Neural crest cell (in vitro differentiated cells): ENCODE measurements at regions not wholly inside any gene's neighbourhood (a gene's known extent, or its start where the extent isn't known, plus 50 kb on each side); places are given as distances from the start of the nearest gene placed in this dataset.

ENCODE experiments used
- DNase-seq: peaks from one replicate; pipeline ENCODE4 v3.0.0; 2021; ENCODE audit warnings: low read depth, mixed read lengths, low spot score
- H3K27ac Mint-ChIP-seq: one replicate; pipeline ENCODE4 v1.8.0; 2021; ENCODE audit warnings: mild to moderate bottlenecking, mixed read lengths; ENCODE audit not compliant: unreplicated experiment
- H3K27me3 Mint-ChIP-seq: 2 replicates; pipeline ENCODE4 v1.8.0; 2021; ENCODE audit warnings: low read depth, mild to moderate bottlenecking, mixed read lengths
- H3K36me3 Mint-ChIP-seq: 2 replicates; pipeline ENCODE4 v1.8.0; 2021; ENCODE audit warnings: low read depth, mild to moderate bottlenecking, mixed read lengths
- H3K4me1 Mint-ChIP-seq: 2 replicates; pipeline ENCODE4 v1.8.0; 2021; ENCODE audit warnings: mixed read lengths
- H3K4me3 Mint-ChIP-seq: one replicate; pipeline ENCODE4 v1.8.0; 2021; ENCODE audit warnings: mild to moderate bottlenecking, mixed read lengths
- H3K9me3 Mint-ChIP-seq: 2 replicates; pipeline ENCODE4 v1.8.0; 2021; ENCODE audit warnings: mixed read lengths
- TF ChIP-seq, protein P1 (sequence below): fragments of 200-600 bp; sonication (generic); conservative IDR thresholded peaks from 2 replicates; pipeline ENCODE4 v1.5.0; 2021; ENCODE audit warnings: antibody characterized with exemption, mild to moderate bottlenecking

DNA sequence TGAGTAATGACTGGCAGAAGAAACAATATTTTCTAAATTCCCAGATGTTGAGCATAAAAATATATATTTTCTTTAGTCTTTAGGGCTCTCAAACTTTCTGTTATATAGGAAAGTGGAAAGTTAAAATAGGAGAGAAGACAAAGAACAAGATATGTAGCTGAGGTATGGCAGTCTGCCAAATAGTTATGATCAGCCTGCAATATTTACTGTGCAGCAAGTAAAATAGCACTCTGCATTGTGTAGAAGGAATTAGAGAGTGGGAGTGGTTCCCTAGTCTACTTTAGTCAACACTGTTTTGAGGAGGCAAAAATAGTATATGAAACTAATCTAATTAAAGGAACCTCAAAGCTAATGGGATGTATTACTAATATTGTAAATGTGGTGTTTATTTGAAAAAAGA lies 978.1 kb upstream of the ALCAM start:
- Mint-ChIP-seq H3K9me3 (peaks cover 6% of the 10 kb centered on the region), H3K27ac (no peak overlapping the region), H3K27me3 (no peaks in the 10 kb centered on the region), H3K4me1 (no peaks in the 10 kb centered on the region), H3K4me3 (no peak overlapping the region), H3K36me3 (no peaks in the 10 kb centered on the region)
- TF ChIP-seq, protein P1, sequence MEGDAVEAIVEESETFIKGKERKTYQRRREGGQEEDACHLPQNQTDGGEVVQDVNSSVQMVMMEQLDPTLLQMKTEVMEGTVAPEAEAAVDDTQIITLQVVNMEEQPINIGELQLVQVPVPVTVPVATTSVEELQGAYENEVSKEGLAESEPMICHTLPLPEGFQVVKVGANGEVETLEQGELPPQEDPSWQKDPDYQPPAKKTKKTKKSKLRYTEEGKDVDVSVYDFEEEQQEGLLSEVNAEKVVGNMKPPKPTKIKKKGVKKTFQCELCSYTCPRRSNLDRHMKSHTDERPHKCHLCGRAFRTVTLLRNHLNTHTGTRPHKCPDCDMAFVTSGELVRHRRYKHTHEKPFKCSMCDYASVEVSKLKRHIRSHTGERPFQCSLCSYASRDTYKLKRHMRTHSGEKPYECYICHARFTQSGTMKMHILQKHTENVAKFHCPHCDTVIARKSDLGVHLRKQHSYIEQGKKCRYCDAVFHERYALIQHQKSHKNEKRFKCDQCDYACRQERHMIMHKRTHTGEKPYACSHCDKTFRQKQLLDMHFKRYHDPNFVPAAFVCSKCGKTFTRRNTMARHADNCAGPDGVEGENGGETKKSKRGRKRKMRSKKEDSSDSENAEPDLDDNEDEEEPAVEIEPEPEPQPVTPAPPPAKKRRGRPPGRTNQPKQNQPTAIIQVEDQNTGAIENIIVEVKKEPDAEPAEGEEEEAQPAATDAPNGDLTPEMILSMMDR: no peak
- DNase-seq: no peak

DNA sequence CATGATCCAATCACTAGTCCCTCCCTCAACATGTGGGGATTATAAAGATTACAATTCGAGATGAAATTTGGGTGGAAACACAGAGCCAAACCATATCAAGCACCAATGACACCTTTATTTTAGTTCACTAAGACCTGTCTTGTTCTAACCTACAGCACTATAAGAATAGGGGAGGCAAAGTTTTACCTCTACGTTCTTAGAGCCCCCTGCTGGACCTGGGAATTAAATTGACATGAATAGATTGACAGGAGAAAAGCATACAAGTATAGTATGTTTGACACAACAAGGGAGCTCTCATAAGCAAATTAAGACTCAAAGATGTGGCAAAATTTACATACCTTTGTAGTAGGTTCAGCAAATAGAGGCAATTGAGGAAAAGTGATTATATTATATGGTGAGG lies 974.4 kb upstream of the ALCAM start:
- Mint-ChIP-seq H3K9me3 (peaks cover 4% of the 10 kb centered on the region), H3K4me3 (no peak overlapping the region), H3K36me3 (no peaks in the 10 kb centered on the region), H3K4me1 (no peaks in the 10 kb centered on the region), H3K27ac (no peak overlapping the region), H3K27me3 (no peaks in the 10 kb centered on the region)
- no peak for DNase-seq
- TF ChIP-seq, protein P1: no peak

DNA sequence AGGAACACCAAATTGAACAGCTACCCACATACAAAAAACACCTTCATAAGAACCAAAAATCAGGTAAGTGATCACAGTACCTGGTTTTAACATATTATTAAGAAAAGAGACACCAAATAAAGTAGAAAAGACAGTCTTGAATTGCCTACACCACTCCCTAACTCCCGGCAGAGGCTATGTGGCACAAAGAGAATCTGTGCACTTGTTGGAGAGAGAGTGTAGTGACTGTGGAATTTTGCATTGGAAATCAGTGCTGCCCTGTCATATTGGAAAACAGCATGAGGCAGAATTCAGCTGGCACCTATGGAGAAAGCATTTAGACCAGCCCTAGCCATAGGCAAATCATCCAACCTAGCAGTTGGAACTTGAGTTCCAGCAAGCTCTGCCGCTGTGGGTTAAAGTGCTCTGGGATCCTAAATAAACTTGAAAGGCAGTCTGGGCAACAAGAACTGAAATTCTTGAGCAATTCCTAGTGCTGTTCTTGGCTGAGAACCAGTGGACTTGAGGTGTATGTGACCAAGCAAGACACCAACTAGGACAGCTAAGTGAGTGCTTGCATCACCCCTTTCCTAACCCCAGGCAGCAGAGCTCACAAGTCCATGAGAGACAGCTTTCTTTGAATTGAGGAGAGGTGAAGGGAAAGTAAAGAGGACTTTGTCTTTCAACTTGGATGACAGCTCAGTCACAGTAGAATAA lies 969.6 kb upstream of the ALCAM start:
- no peaks in the 10 kb centered on the region for H3K27me3 Mint-ChIP-seq
- peaks cover 17% of the 10 kb centered on the region for H3K9me3 Mint-ChIP-seq
- DNase-seq: no peak
- H3K4me3 Mint-ChIP-seq: no peak overlapping the region
- TF ChIP-seq, protein P1: no peak
- H3K27ac Mint-ChIP-seq: peak overlapping the region; percentile 38
- no peaks in the 10 kb centered on the region for H3K4me1 Mint-ChIP-seq
- H3K36me3 Mint-ChIP-seq: peaks cover 9% of the 10 kb centered on the region

DNA sequence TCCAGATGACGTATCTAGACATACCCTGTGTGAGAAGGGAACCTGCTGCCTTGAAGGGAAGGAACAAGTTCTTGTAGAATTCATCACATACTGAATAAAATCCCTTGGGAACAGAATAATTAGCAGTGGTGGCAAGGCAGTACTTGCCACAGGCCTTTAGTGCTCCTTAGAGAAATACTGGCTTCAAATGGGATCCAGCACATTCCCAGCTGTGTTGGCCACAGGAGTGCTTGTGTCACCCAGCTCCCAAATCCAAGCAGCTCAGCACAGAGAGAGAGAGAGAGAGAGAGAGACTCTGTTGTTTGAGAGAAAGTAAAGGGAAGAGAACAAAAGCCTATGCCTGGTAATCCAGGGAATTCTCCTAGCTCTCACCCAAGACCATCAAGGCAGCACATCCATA lies 969.0 kb upstream of the ALCAM start:
- H3K4me3 Mint-ChIP-seq: no peak overlapping the region

DNA sequence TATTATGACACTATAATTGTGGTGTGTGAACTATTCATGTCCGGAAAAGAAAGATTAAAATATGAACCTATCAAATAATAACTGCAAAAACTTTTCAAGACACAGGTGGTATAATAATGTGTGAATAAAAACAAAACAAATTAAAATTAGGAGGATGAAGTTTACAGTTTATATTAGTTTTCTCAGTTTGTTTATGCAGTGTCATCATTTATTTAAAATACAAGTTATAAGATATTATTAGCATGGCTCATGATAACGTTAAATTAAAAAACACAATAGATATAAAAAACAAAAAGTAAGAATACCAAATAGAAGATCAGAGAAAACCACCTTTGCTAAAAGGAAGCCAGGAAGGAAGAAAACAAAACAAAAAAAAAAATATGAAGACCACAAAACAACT lies 963.8 kb upstream of the ALCAM start:
- Mint-ChIP-seq H3K36me3 (peaks cover 11% of the 10 kb centered on the region), H3K4me3 (no peak overlapping the region), H3K9me3 (peaks cover 22% of the 10 kb centered on the region), H3K27ac (no peak overlapping the region), H3K4me1 (no peaks in the 10 kb centered on the region), H3K27me3 (no peaks in the 10 kb centered on the region)
- no peak for DNase-seq
- TF ChIP-seq, protein P1: no peak

More for the DNA sequence above, 969.0 kb upstream of the ALCAM start:
- TF ChIP-seq, protein P1: no peak
- no peak overlapping the region for H3K27ac Mint-ChIP-seq
- no peak for DNase-seq
- peaks cover 17% of the 10 kb centered on the region for H3K9me3 Mint-ChIP-seq
- peaks cover 9% of the 10 kb centered on the region for H3K36me3 Mint-ChIP-seq
- H3K27me3 Mint-ChIP-seq: no peaks in the 10 kb centered on the region
- H3K4me1 Mint-ChIP-seq: no peaks in the 10 kb centered on the region
